HEK293T (cell line): ENCODE measurements at regions not wholly inside any gene's neighbourhood (a gene's known extent, or its start where the extent isn't known, plus 50 kb on each side); places are given as distances from the start of the nearest gene placed in this dataset.

Experiments
- CTCF ChIA-PET: fragments of 350-600 bp; formaldehyde crosslinking; extraction: SDS; loops from one replicate; lab custom pipeline; 2021; ENCODE audit warnings: antibody characterized with exemption, inconsistent platforms; lab: Yijun Ruan, JAX
- POLR2A ChIA-PET: fragments of 350-600 bp; formaldehyde crosslinking; extraction: SDS; loops from one replicate; lab custom pipeline; 2020; ENCODE audit warnings: antibody characterized with exemption, inconsistent platforms; lab: Yijun Ruan, JAX
- DNase-seq: peaks from one replicate; pipeline ENCODE4 v3.0.0; 2012; ENCODE audit warnings: mixed read lengths; ENCODE audit errors: extremely low spot score
- ARNT ChIP-seq: fragments of 450-650 bp; IDR thresholded peaks from 2 replicates; pipeline ENCODE4 v1.6.1; 2017; ENCODE audit warnings: mild to moderate bottlenecking
- BHLHE40 ChIP-seq: fragments of 450-650 bp; IDR thresholded peaks from 2 replicates; pipeline ENCODE4 v1.6.1; 2016; ENCODE audit warnings: mild to moderate bottlenecking, moderate library complexity, borderline replicate concordance
- CTBP1 ChIP-seq: fragments of 450-650 bp; IDR thresholded peaks from 2 replicates; pipeline ENCODE4 v1.6.1; 2016; ENCODE audit warnings: borderline replicate concordance
- ELF4 ChIP-seq: fragments of 450-650 bp; IDR thresholded peaks from 2 replicates; pipeline ENCODE4 v1.6.1; 2017; ENCODE audit warnings: antibody characterized with exemption
- FOXA1 ChIP-seq: fragments of 450-650 bp; IDR thresholded peaks from 2 replicates; pipeline ENCODE4 v1.6.1; 2016; ENCODE audit warnings: mild to moderate bottlenecking
- FOXK2 ChIP-seq: fragments of 450-650 bp; IDR thresholded peaks from 2 replicates; pipeline ENCODE4 v1.6.1; 2016; ENCODE audit warnings: mild to moderate bottlenecking
- FOXM1 ChIP-seq: fragments of 450-650 bp; IDR thresholded peaks from 2 replicates; pipeline ENCODE4 v1.6.1; 2017; ENCODE audit warnings: mild to moderate bottlenecking, borderline replicate concordance
- HDGF ChIP-seq: fragments of 450-650 bp; IDR thresholded peaks from 2 replicates; pipeline ENCODE4 v1.6.1; 2017; ENCODE audit warnings: antibody characterized with exemption, borderline replicate concordance
- L3MBTL2 ChIP-seq: fragments of 450-650 bp; conservative IDR thresholded peaks from 2 replicates; pipeline ENCODE4 v1.6.1; 2016; ENCODE audit warnings: mild to moderate bottlenecking
- LEF1 ChIP-seq: fragments of 450-650 bp; IDR thresholded peaks from 2 replicates; pipeline ENCODE4 v1.6.1; 2017; ENCODE audit warnings: mild to moderate bottlenecking, borderline replicate concordance
- NFRKB ChIP-seq: fragments of 450-650 bp; IDR thresholded peaks from 2 replicates; pipeline ENCODE4 v1.6.1; 2016; ENCODE audit warnings: mild to moderate bottlenecking, moderate library complexity
- PKNOX1 ChIP-seq: fragments of 450-650 bp; IDR thresholded peaks from 2 replicates; pipeline ENCODE4 v1.6.1; 2016
- SP1 ChIP-seq: fragments of 450-650 bp; IDR thresholded peaks from 2 replicates; pipeline ENCODE4 v1.6.1; 2017
- SUZ12 ChIP-seq: fragments of 450-650 bp; IDR thresholded peaks from 2 replicates; pipeline ENCODE4 v1.6.1; 2016; ENCODE audit warnings: mild to moderate bottlenecking
- TARDBP ChIP-seq: fragments of 450-650 bp; IDR thresholded peaks from 2 replicates; pipeline ENCODE4 v1.6.1; 2016
- ZNF384 ChIP-seq: fragments of 450-650 bp; IDR thresholded peaks from 2 replicates; pipeline ENCODE4 v1.6.1; 2016

DNA sequence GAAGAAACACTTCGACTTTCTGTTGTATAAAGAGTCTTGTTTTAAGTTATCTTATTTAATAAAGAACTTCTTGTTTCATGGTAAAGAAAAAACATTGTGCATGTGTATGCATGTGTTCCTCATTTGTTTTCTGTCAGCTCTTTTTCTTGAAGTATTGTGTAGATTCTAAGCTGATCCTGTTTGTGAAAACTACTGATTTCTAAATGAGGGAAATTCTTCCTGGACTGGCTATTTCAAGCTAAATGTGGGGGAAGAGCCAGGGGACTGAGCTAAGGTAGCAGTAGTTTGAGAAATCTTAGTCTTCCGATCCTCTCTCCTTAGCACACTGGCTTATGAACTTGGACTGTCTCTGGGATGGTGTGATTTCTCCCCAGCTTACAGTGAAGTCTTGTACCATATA is 56.4 kb upstream of the RBMS1 start:
- ChIA-PET POLR2A (no interaction called here), CTCF (no interaction called here)
- DNase-seq = no peak
- TF ChIP-seq ZNF384 (no peak), SP1 (no peak), L3MBTL2 (no peak), LEF1 (no peak), FOXM1 (no peak), ARNT (no peak), SUZ12 (no peak), BHLHE40 (no peak), PKNOX1 (no peak), TARDBP (no peak), ELF4 (no peak), FOXK2 (no peak), CTBP1 (no peak)

DNA sequence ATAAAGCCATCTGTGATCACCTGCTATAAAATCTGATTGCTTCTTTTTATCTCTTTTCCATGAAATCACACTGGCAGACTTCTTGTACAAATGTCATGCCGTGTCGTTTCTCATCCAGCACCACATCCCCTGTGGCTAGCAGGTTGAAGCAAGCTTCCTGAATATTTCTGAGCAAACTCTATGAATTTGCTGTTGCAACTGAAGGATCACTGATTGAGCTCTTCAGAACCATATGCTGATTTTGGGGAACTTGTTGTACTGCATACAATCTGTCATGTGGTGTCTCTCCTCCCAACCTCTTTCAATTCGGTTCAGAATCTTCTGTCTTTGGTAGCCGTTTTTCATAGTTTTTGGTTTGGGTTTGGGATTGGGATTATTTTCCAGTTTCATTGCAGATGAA is 57.7 kb upstream of the RBMS1 start:
- no peak for DNase-seq
- CTCF ChIA-PET = no interaction called here

DNA sequence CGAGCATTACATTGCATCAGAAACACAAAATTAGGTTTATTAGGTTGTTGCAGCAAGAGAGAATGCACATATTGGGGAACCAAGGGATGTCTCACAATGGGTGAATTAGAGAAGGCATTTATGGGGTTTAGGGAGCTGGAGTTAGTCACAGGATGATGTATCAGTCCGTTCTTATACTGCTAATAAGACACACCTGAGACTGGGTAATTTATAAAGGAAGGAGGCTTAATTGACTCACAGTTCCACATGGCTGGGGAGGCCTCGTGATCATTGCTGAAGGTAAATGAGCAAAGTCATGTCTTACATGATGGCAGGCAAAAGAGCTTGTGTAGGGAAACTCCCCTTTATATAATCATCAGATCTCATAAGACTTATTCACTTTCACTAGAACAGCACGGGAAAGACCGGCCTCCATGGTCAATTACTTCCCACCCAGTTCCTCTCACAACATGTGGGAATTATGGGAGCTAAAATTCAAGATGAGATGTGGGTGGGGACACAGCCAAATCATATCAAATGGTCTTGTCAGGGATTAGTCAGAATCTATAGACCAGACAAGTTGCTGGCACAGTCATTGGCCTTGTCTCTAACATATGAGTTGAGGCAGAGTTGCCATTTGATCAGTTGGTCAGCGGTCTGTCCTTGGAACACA is 61.9 kb upstream of the RBMS1 start:
- ChIA-PET POLR2A (no interaction called here), CTCF (no interaction called here)
- no peak for TF ChIP-seq PKNOX1
- no peak for TF ChIP-seq ELF4
- no peak for TF ChIP-seq FOXK2
- no peak for TF ChIP-seq FOXM1
- no peak for TF ChIP-seq L3MBTL2
- TF ChIP-seq NFRKB = no peak
- TF ChIP-seq LEF1 = no peak
- TF ChIP-seq SUZ12 = no peak
- TF ChIP-seq BHLHE40 = no peak
- no peak for TF ChIP-seq CTBP1
- TF ChIP-seq FOXA1 = no peak
- TF ChIP-seq HDGF = no peak
- no peak for TF ChIP-seq TARDBP
- no peak for TF ChIP-seq ZNF384
- no peak for TF ChIP-seq ARNT
- no peak for TF ChIP-seq SP1

More for the DNA sequence above, 57.7 kb upstream of the RBMS1 start:
- POLR2A ChIA-PET = no interaction called here
- TF ChIP-seq ZNF384 (no peak), SUZ12 (no peak), BHLHE40 (no peak), FOXK2 (no peak), CTBP1 (no peak), FOXA1 (no peak), SP1 (no peak), FOXM1 (no peak), LEF1 (no peak), L3MBTL2 (no peak), PKNOX1 (no peak), ELF4 (no peak), ARNT (no peak), HDGF (no peak), TARDBP (no peak), NFRKB (no peak)

DNA sequence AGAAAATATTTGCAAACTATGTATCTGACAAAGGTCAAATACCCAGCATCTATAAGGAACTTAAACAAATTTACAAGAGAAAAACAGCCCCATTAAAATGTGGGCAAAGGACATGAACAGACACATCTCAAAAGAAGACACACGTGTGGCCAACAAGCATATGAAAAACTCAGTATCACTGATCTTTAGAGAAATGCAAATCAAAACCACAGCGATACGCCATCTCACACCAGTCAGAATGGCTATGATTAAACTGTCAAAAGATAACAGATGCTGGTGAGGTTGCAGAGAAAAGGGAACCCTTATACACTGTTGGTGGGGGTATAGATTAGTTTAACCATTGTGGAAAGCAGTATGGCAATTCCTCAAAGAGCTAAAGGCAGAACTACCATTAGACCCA is 64.3 kb upstream of the RBMS1 start:
- CTCF ChIA-PET = no interaction called here
- POLR2A ChIA-PET = no interaction called here
- no peak for DNase-seq
- no peak for TF ChIP-seq SUZ12
- no peak for TF ChIP-seq CTBP1
- TF ChIP-seq FOXM1 = no peak
- no peak for TF ChIP-seq SP1
- no peak for TF ChIP-seq HDGF
- TF ChIP-seq ELF4 = no peak
- no peak for TF ChIP-seq LEF1
- no peak for TF ChIP-seq TARDBP
- no peak for TF ChIP-seq NFRKB
- TF ChIP-seq ZNF384 = no peak

More for the DNA sequence above, 61.9 kb upstream of the RBMS1 start:
- DNase-seq = no peak

DNA sequence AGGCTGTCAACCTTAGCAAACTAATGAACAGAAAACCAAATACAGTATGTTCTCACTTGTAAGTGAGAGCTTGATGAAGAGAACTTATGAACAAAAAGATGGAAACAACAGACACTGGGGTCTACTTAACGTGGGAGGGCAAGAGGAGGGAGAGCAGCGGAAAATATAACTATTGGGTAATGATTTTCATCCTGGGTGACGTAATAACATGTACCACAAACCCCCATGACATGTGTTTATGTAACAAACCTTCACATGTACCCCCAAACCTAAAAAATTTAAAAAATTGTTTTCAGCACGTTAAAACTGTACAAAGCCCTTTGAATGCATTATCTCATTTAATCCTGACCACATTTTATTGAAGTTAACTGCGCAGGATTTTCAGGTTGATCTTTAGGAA is 64.9 kb upstream of the RBMS1 start:
- no peak for DNase-seq
- CTCF ChIA-PET = no interaction called here
- POLR2A ChIA-PET = no interaction called here

More for the DNA sequence above, 64.9 kb upstream of the RBMS1 start:
- TF ChIP-seq BHLHE40 = no peak
- no peak for TF ChIP-seq ZNF384
- TF ChIP-seq CTBP1 = no peak
- no peak for TF ChIP-seq HDGF
- TF ChIP-seq ELF4 = no peak
- TF ChIP-seq L3MBTL2 = no peak
- TF ChIP-seq PKNOX1 = no peak
- no peak for TF ChIP-seq NFRKB
- no peak for TF ChIP-seq LEF1
- TF ChIP-seq ARNT = no peak
- TF ChIP-seq FOXA1 = no peak
- no peak for TF ChIP-seq FOXK2
- TF ChIP-seq TARDBP = no peak
- no peak for TF ChIP-seq SUZ12
